AG04450 (cell line): ENCODE measurements at regions not wholly inside any gene's neighbourhood (a gene's known extent, or its start where the extent isn't known, plus 50 kb on each side); places are given as distances from the start of the nearest gene placed in this dataset.
"Not testable (repeated sequence)": the region's sequence is repeated elsewhere in the genome, so short reads cannot be mapped to it uniquely, and the experiment has no call there.

Source experiments
- CTCF ChIA-PET: fragments of 300-600, 350-600 bp; formaldehyde crosslinking; extraction: SDS; loops from one replicate; lab custom pipeline; 2022; ENCODE audit warnings: antibody characterized with exemption, inconsistent platforms; lab: Charles Lee
- POLR2A ChIA-PET: fragments of 350-600 bp; formaldehyde crosslinking; extraction: SDS; loops from one replicate; lab custom pipeline; 2021; ENCODE audit warnings: antibody characterized with exemption, inconsistent platforms; lab: Yijun Ruan, JAX
- DNase-seq: peaks from one replicate; pipeline ENCODE4 v3.0.0-alpha.2; 2011; ENCODE audit warnings: low read depth, low spot score
- H3K27ac ChIP-seq: one replicate; pipeline ENCODE4 v1.5.1; 2012; ENCODE audit warnings: low read depth, low read length, control low read depth
- H3K27me3 ChIP-seq: one replicate; pipeline ENCODE4 v1.6.0; 2012; ENCODE audit warnings: low read length; ENCODE audit not compliant: control insufficient read depth, insufficient read depth
- H3K4me3 ChIP-seq: 2 replicates; pipeline ENCODE4 v1.5.1; 2011; ENCODE audit warnings: mild to moderate bottlenecking, low read depth, low read length, control low read depth
- H3K9me3 ChIP-seq: 2 replicates; pipeline ENCODE4 v1.5.1; 2012; ENCODE audit warnings: low read length; ENCODE audit not compliant: control insufficient read depth, insufficient read depth
- CTCF ChIP-seq: IDR thresholded peaks from 2 replicates; pipeline ENCODE4 v1.5.1; 2011; ENCODE audit warnings: low read depth, low read length, control low read depth, inconsistent platforms

DNA sequence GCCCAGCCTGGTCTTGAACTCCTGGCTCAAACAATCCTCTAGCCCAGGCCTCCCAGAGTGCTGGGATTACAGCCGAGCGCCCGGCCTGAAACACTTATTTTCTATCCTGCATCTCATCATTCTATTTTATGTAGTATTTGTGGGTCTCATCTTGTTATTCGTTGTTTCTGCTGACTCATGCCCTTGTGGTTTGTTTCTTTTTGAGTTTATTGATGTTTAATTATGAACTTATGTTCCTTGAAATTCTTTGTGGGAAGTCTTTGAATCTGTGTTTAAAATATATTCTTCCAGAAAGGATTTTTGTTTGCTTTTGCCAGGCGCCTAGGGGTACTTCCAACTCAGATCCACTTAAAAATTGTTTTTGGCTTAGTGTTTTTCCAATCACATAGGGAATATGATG, 78.3 kb upstream of the C15orf39 start:
- TF ChIP-seq CTCF: no peak
- no peak overlapping the region for H3K4me3 ChIP-seq

GRCh38 chr15:75124278-75124677, 77.4 kb upstream of the C15orf39 start:
- DNase-seq, H3K27ac ChIP-seq, H3K9me3 ChIP-seq, H3K27me3 ChIP-seq, H3K4me3 ChIP-seq, POLR2A ChIA-PET: not testable (repeated sequence)
- CTCF ChIA-PET: interaction anchor here (1.8 kb wide), 1 partner anchor 80 kb away, joined by 13 read pairs; no protein-coding TSS in a partner anchor

More for the DNA sequence above, 78.3 kb upstream of the C15orf39 start:
- H3K27ac ChIP-seq: peak overlapping the region; percentile 52
- DNase-seq: peak; percentile 37
- ChIA-PET CTCF (interaction anchor here (0.7 to 1.8 kb wide), 2 partner anchors 80 to 81 kb away, joined by 4 to 13 read pairs; no protein-coding TSS in a partner anchor), POLR2A (interaction anchor here (0.5 to 0.9 kb wide), 2 partner anchors 27 to 78 kb away, joined by 3 to 6 read pairs; partner anchors contain the start of gene C15orf39)
- H3K9me3 ChIP-seq: no peaks in the 10 kb centered on the region
- H3K27me3 ChIP-seq: peaks cover 4% of the 10 kb centered on the region

GRCh38 chr15:75125935-75126334, 75.7 kb upstream of the C15orf39 start:
- Histone ChIP-seq H3K9me3 (no peaks in the 10 kb centered on the region), H3K27me3 (peaks cover 6% of the 10 kb centered on the region), H3K27ac (no peak overlapping the region), H3K4me3 (no peak overlapping the region)
- no peak for TF ChIP-seq CTCF
- DNase-seq: no peak
- CTCF ChIA-PET: no interaction called here
- POLR2A ChIA-PET: no interaction called here

GRCh38 chr15:75126864-75127580, 74.7 kb upstream of the C15orf39 start:
- ChIA-PET POLR2A (no interaction called here), CTCF (no interaction called here)
- TF ChIP-seq CTCF: no peak
- H3K4me3 ChIP-seq: no peak overlapping the region
- DNase-seq: no peak
- peaks cover 6% of the 10 kb centered on the region for H3K27me3 ChIP-seq
- no peak overlapping the region for H3K27ac ChIP-seq
- no peaks in the 10 kb centered on the region for H3K9me3 ChIP-seq

- no peak overlapping the region for H3K4me3 ChIP-seq
- ChIA-PET POLR2A (interaction anchor here (1.4 kb wide), 1 partner anchor 72 kb away, joined by 3 read pairs; the partner anchor contains the start of gene C15orf39), CTCF (no interaction called here)
- H3K27ac ChIP-seq: no peak overlapping the region
- DNase-seq: no peak
- H3K9me3 ChIP-seq: no peaks in the 10 kb centered on the region
- TF ChIP-seq CTCF: no peak
- peaks cover 6% of the 10 kb centered on the region for H3K27me3 ChIP-seq
Measured at GRCh38 chr15:75129788-75130187, 71.9 kb upstream of the C15orf39 start.
